HG03575 (cell line): ENCODE measurements at regions not wholly inside any gene's neighbourhood (a gene's known extent, or its start where the extent isn't known, plus 50 kb on each side); places are given as distances from the start of the nearest gene placed in this dataset.
"Not testable (repeated sequence)": the region's sequence is repeated elsewhere in the genome, so short reads cannot be mapped to it uniquely, and the experiment has no call there.

Experiments used
- ATAC-seq: cut with Tn5 transposase; IDR thresholded peaks from one replicate; pipeline ENCODE4 v1.9.1; 2021; ENCODE audit not compliant: unreplicated experiment, insufficient number of reproducible peaks, low FRiP score; ENCODE audit errors: extremely low read depth

DNA sequence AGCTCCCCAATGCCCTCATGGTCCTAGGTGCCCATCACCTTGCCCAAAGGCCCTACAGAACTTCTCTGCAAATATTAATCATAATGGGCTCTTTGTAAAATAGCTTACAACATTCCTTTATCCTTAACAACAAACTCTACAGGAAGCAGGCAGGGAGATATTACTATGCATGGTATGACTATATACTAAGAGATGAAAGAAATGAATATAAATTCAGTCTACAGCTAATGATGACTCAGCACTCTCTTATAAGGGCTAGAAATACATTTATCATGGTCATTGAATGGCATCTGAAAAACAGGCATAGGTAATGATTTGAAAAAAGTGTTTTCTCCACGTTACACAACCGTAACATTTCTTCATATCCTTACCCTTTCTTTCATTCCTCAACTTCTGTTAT, 254.8 kb upstream of the DSEL start:
- ATAC-seq: no peak

DNA sequence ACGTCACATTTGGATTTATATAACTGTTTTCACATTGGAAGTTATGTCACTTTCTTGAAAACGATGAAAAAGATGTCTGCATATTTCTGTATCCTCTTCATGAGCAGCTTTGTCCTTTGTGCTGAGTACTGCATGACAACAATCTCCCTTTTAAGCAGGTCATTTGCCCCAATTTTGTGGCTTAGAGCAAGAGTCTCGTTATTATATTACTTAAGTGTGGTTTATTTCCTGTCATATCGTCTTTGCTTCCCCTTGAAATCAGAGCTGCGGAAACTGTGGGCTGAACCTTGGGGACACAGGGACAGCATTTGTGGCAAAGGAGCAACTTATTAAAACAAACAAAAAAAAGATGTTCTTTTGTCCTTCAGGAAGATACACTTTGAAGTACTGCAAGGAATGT, 254.0 kb upstream of the DSEL start:
- no peak for ATAC-seq

DNA sequence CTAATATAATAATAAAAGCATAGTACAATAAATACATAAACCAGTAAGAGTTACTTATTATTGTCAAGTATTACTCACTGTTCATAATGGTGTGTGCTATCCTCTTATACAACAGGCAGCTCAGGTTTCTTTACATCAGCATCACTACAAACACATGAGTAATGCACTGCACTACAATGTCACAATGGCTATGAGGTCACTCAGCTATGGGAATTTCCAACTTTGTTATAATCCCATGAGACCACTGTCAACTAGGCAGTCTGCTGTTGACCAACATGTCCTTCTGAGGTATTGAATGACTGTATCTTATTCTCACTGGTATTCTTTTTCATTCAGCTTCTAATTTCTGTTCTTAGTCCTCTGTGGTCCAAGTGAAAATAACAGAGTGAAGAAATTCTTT, 250.4 kb upstream of the DSEL start:
- ATAC-seq: no peak

DNA sequence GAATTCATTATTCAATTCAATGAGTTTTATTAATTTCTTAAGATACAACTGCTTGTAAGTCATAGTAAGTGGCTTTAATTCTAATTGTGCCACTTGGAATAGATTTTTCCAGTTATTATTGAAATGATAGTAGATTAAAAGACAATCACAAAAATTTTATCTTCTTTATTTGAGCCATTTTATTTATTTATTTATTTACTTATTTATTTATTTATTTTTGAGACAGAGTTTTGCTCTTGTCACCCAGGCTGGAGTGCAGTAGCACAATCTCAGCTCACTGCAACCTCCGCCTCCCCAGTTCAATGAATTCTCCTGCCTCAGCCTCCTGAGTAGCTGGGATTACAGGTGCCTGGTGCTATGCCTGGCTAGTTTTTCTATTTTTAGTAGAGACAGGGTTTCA, 235.7 kb upstream of the DSEL start:
- not testable (repeated sequence) for ATAC-seq

DNA sequence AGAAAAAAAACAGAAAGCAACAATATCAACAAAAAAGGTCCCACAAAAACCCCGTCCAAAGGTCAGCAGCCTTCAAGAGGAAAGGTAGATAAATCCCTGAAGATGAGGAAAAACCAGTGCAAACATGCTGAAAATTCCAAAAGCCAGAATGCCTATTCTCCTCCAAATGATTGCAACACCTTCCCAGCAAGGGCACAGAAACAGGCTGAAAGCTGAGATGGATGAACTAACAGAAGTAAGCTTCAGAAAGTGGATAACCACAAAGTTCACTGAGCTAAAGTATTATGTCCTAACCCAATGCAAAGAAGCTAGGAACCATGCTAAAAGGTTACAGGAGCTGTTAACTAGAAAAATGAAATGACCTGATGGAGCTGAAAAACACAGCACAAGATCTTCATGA, 226.4 kb upstream of the DSEL start:
- no peak for ATAC-seq

DNA sequence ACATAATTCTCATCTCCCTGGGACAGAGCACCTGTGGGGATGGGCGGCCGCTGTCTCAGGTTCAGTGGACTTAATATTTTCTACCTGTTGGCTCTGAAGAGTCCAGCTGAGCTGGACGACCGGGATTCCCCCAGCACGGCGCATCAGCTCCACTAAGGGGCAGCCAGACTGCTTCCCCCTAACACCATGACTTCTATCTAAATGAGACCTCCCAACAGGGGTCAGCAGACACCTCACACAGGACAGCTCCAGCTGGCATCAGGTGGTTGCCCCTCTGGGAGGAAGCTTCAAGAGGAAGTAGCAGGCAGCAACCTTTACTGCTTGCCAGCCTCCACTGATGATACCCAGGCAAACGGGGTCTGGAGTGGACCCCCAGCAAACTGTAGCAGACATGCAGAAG, 226.0 kb upstream of the DSEL start:
- ATAC-seq: no peak

DNA sequence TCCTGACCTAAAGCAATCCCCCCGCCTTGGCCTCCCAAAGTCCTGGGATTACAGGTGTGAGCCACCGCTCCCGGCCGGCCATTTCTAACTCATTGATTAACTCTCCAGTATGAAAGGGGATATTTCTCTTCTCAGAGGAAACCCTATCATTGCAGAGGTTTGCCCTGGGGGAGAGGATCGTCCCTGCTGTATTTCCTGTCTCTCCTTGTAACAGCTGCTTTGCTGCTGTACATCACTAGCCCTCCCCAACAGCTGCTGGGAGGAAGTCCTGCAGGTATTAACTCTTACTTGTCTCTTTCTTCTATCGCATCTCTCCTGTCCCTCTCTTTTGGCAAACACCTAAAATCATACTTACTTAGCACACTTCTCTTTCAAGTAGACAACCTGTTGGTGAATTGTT, 219.0 kb upstream of the DSEL start:
- no peak for ATAC-seq

DNA sequence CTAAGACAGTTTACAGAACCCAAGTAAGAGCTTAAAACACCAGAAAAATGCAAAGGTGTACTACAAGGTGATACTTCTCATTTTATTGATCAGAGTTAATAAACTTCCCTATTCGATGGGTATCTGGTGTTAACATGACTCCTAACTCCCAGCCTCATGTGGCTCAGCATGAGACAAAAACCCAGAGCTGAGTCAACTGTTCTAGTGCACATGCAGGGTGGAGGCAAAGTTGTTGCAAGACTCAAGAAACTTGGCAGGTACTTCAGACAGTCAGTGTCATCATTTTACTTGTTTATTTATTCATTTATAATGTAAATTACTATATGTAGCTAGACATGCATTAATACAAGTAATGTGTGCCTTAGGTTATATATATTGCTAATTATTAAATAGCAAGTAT, 216.6 kb upstream of the DSEL start:
- no peak for ATAC-seq

DNA sequence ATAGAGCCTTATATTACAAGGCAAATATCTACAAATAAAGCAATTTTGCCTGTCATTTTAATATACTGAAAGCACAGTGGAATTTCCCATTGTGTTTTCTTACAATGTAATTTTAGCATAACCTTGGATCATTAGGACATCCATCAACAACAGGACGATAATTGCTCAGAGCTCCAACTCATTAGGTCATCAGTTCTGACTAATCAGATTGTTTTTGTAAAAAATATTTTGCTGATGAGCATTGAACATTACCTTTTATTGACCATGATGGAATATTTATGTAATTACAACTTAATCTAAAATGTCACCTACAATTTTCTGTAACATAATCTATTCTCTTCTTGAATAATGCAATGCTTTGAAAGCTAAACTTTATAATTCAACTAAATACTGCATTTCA, 215.3 kb upstream of the DSEL start:
- ATAC-seq: no peak

DNA sequence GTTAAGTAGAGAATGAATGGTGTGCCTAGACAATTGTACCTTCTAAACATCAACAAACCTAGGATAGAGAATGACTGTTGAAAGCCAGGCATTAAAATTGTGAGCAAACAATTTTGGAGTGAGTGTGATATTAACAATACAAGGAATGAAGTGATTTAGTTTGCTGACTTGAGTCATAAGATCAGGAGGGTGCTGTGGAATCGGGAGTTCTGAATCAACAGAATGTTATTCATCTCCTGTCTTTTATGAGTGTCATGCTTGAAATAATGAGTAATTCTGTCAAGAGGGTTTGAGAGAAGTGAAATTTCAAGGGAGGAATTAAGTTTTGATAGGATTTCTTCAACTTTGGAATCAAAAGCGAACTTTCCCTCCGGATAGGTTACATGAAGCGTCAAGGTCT, 214.4 kb upstream of the DSEL start:
- no peak for ATAC-seq

DNA sequence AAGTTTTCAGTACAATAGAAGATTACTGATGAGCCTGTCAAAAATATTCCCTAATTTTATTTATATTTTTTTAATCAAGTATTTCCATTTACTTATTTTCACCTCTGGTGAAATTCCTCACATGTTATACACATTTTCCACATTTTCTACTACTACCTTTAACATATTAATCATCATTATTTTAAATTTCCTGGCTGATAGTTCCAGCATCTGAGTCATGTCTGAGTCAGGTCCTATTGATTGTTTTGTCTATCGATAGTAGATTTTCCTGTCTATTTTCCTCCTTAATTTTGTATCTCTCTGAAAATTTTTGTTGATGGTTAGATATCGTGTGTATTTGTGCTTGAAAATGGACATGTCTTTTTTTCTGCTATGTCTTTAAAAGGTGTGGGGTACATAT, 211.8 kb upstream of the DSEL start:
- ATAC-seq: no peak

DNA sequence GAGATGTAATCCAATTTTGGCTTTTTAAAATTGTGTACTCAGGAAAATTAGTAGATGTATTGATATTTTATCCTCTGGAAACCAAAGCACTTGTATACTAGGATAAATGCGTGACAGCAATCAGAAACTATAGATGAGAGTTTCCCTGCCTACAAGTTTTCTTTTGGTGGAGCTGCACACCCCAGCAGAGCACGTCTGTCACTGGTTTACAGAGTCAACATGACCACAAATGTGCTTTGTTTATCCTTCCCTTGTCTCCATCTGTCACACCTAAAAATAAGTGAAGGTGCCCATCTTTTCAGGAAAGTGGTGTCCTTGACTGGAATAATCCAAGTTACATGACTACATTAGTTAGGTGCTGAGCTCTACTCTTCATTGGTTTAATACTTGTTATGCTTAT, 210.4 kb upstream of the DSEL start:
- no peak for ATAC-seq

DNA sequence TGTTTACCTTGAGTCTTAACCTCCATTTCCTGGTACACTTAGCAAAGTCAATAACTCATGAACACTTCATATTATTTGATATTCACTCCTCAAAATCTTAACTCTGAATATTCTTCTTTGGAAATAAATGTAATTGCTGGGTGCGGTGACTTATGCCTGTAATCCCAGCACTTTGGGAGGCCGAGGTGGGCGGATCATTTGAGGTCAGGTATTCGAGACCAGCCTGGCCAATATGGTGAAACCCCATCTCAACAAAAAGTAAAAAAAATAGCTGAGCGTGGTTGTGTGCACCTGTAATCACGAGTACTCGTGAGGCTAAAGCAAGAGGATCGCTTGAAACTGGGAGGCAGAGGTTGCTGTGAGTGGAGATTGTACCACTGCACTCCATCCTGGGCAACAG, 201.3 kb upstream of the DSEL start:
- no peak for ATAC-seq

DNA sequence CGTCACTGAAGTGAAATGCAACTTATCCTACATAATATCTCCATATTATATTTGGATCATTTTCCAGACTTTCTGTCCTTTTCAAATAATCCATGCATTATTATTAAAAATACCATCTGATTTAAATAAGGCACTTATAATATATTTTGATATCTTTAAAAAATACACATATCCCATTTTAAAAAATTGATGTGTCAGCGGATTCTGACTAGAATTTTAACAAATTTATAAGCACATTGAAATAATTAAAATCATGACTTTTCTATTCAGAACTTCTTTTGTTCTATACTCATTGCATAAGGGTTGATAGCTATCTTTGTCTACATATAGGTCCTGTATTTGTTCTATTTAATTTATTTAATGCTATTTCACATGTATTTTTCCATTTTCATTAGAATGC, 199.0 kb upstream of the DSEL start:
- ATAC-seq: no peak

DNA sequence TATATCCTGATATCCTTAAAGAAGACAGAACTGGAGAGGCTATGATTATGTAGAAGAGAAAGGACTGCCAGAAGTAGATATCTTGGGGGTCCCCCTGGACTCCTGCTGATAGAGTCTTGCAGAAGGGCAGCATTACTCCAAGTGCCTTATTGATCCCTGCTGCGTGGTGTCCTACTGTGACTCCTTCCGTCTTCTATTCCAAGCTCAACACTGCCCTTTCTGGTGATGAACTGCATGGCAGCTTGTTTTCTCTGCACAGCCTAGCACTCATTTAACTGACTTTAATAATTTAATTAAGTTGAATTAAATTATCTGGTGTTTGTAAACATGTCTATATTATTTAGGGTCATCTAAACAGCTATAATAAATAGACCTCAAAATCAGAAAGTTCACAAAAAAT, 194.1 kb upstream of the DSEL start:
- no peak for ATAC-seq

DNA sequence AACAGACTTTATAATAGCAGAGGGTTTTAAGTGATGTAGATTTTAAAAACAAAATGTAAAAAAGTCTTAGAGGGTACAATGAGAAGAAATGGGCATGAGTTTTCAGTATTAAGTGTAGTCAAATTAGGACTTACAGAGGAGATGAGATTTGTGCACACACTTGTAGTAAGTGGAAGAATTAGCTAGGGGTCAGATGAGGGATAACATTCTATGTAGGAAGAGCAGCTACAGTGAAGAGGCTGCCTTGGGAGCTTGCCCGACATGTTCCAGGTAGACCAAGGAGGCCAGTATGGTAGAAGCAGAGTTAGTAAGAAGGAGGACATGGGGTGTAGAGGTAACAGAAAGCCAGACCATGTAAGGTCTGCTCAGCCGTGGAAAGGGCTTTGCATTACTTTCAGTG, 189.2 kb upstream of the DSEL start:
- no peak for ATAC-seq

DNA sequence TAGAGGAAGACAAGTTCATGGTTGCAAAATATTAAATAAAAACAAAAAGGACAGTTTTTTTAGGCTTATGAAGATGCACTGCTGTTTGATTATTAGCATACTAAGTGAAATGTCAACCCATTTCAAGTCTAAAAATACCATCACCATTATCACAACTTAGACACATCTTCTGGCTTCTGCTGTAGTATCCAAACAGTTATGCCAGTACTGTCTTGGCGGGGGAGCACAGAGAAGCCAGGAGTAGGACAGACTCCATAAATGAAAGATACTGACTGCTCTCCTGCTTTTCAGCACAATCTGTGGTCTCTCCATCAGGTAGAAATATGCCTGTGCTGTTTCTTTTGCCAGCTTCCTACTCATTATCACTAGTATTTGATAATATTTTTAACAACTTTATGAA, 179.2 kb upstream of the DSEL start:
- no peak for ATAC-seq

DNA sequence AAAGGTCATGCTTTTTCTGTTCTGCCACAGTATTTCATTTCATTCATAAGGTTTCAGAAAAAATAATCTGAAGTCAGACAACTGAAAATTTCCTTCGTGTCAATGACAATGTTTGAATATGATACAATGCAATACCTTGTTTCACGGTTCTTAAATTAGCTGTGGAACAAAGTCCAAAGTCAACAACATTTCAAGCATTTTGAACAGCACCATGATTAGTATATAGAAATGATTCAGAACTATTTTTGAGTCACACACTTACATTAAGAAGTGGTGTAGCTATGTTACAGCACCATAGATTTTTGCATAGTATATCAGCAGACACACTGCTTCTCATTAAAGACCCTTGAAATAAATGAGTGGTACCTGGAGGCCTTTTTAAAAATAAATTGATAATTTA, 178.3 kb upstream of the DSEL start:
- no peak for ATAC-seq

DNA sequence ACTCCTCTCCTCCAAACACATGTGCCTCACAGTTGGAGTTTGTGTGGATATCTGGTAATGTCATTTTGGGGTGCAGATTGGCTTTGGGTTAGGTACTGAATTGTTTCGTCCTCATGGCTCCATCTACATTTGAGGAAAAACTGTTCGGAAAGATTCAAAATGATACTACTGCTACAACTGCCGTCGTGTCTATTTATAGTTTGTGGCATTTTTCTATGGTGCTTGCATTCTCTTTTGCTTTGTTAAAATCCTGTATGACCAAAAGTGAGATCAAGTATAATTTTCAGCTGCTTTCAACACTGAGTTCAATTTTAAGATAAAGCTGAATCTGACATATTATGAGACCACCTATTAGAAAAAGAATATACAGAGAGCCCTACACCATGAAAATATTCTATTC, 176.3 kb upstream of the DSEL start:
- no peak for ATAC-seq

DNA sequence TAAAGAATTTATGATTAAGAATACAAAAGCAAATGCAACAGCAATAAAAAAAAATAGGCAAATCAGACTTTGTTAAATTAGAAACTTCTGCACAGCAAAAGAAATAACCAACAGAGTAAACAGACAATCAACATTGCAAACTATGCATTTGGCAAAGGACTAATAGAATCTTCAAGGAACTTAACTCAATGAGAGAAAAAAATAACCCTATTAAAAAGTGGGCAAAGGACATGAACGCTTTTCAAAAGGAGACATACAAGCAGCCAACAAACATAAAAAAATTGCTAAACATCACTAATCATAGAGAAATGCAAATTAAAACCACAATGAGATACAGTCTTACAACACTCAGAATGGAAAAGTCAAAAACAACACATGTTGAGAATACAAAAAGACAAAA, 166.0 kb upstream of the DSEL start:
- ATAC-seq: no peak

DNA sequence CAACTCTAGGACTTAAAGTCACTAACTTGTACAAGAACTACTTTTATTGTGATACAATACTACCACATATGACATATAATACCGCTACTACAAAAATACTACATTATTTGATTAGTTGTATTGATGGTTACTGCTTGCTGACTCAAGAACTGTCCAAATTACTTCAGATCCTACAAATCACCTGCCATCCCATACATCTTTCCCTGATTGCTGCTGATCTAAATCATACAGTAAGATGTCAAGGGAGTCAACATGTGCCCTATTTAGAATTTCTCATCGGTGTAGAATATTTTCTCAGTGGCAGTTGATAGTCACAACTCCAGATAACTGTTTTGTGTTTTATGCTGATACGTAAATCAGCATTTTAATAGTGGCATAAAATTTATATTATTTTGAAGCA, 161.0 kb upstream of the DSEL start:
- ATAC-seq: no peak

DNA sequence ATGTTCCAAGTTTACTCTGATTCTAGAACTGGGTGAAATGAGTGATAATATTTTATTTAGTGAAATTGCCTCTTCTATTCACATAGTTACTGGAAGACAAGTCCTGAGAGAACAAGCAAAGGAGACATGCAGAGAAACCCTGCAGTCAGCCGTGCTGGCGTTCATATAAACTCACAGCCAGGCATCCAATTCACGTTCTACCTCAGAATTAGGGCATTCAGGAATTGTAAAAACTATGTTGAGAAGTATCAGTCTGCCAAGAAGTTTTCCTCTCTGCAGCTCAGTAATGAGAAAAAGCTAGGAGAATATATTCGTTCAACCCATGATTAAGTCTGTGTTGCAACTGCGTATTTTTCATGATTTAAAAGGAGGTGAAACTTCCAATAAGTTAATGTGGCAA, 156.2 kb upstream of the DSEL start:
- no peak for ATAC-seq
